GM12873 (cell line): ENCODE measurements at regions not wholly inside any gene's neighbourhood (a gene's known extent, or its start where the extent isn't known, plus 50 kb on each side); places are given as distances from the start of the nearest gene placed in this dataset.

Experiments
- TF ChIP-seq, protein P1 (sequence below): IDR thresholded peaks from 2 replicates; pipeline ENCODE4 v1.5.1; 2012; ENCODE audit warnings: low read depth, mild to moderate bottlenecking, moderate library complexity, low read length, control low read depth; ENCODE audit not compliant: insufficient read depth; ENCODE audit errors: missing control alignments

DNA sequence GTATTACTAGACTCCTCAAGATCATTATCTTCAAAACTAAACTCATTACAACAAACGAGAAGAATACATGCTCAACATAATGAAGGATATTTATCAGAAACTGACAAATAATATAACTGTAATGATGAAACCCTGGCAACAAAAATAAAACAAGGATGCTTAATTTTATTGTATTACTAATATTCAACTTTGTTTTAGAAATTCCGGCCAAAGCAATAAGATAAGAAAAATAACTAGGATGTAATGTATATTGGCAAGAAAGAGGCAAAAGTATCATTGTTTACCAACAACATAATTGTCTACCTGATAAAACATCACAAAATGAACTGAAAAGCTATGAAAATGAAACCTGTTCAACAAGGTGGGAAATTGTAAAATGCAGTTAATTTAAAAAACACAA lies 588.3 kb upstream of the ZFHX3 start:
- TF ChIP-seq, protein P1, sequence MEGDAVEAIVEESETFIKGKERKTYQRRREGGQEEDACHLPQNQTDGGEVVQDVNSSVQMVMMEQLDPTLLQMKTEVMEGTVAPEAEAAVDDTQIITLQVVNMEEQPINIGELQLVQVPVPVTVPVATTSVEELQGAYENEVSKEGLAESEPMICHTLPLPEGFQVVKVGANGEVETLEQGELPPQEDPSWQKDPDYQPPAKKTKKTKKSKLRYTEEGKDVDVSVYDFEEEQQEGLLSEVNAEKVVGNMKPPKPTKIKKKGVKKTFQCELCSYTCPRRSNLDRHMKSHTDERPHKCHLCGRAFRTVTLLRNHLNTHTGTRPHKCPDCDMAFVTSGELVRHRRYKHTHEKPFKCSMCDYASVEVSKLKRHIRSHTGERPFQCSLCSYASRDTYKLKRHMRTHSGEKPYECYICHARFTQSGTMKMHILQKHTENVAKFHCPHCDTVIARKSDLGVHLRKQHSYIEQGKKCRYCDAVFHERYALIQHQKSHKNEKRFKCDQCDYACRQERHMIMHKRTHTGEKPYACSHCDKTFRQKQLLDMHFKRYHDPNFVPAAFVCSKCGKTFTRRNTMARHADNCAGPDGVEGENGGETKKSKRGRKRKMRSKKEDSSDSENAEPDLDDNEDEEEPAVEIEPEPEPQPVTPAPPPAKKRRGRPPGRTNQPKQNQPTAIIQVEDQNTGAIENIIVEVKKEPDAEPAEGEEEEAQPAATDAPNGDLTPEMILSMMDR = no peak

DNA sequence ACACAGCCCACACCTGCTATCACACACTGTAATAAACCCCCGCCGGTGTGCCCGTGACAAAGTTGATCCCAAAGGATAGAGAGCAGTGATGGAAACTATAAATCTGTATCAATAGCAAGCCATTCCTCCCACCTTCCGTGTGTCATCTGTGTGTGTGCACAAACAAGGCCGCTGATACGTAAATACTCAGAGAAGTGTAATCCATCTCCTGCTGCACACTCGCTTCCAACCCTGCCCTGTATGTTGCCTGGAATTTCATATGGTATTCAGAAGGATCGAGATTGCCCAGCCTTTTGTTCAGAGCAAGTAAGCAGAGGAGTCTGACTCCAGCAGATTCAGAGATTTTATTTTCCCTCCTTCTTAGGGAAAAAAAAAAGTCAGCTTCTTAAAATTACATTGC lies 581.1 kb upstream of the ZFHX3 start:
- TF ChIP-seq, protein P1 = no peak

- TF ChIP-seq, protein P1 = no peak
Observed at GRCh38 chr16:73617738-73618137, 569.8 kb upstream of the ZFHX3 start.

DNA sequence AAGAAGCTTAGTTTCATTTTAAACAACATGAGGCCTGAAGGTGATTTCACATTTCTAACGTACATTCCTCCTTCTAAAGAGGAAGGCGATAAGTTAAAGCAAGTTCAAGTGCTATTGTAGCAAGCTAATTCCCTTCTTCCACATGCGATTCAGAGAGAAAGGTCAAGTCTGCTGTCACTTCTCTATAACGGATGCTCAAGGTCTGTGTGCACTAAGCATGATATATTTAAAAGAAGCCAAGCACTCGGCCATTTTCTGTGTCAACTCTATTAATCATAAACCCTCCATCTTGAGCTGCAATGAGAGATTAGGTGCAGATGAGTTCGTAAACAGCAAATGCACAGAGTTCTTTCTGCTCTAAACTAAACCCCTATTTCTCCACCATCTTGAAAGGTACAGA lies 568.8 kb upstream of the ZFHX3 start:
- TF ChIP-seq, protein P1 = no peak

GRCh38 chr16:73616166-73616753 lies 568.3 kb upstream of the ZFHX3 start:
- TF ChIP-seq, protein P1 = no peak

- TF ChIP-seq, protein P1 = no peak
Observed at GRCh38 chr16:73615071-73615940, 567.4 kb upstream of the ZFHX3 start.

GRCh38 chr16:73614131-73614530 lies 566.2 kb upstream of the ZFHX3 start:
- TF ChIP-seq, protein P1 = no peak
